ENCODE measurements at regions not wholly inside any gene's neighbourhood (a gene's known extent, or its start where the extent isn't known, plus 50 kb on each side); places are given as distances from the start of the nearest gene placed in this dataset.

GRCh38 chr3:117139681-117140080 is 430.1 kb downstream of the TUSC7 start:
- DNase-seq (ENCODE audit: low read depth) = no peak
- H3K4me3 ChIP-seq (ENCODE audit: low read depth, low read length) = no peak overlapping the region
- no peak for TF ChIP-seq CTCF (conservative IDR thresholded peaks at IDR 0.05; ENCODE audit: low read depth, low read length)

- DNase-seq (ENCODE audit: low read depth) = no peak
- no peak for TF ChIP-seq CTCF (conservative IDR thresholded peaks at IDR 0.05; ENCODE audit: low read depth, low read length)
- no peak overlapping the region for H3K4me3 ChIP-seq (ENCODE audit: low read depth, low read length)
Measured at GRCh38 chr3:117141812-117142211, 432.2 kb downstream of the TUSC7 start.

GRCh38 chr3:117144853-117145252 is 435.3 kb downstream of the TUSC7 start:
- TF ChIP-seq CTCF (conservative IDR thresholded peaks at IDR 0.05; ENCODE audit: low read depth, low read length) = no peak
- DNase-seq (ENCODE audit: low read depth) = peak; percentile 2
- no peak overlapping the region for H3K4me3 ChIP-seq (ENCODE audit: low read depth, low read length)

GRCh38 chr3:117145677-117146076 is 436.1 kb downstream of the TUSC7 start:
- TF ChIP-seq CTCF (conservative IDR thresholded peaks at IDR 0.05; ENCODE audit: low read depth, low read length) = no peak
- H3K4me3 ChIP-seq (ENCODE audit: low read depth, low read length) = no peak overlapping the region
- no peak for DNase-seq (ENCODE audit: low read depth)

- DNase-seq (ENCODE audit: low read depth) = no peak
- H3K4me3 ChIP-seq (ENCODE audit: low read depth, low read length) = no peak overlapping the region
- no peak for TF ChIP-seq CTCF (conservative IDR thresholded peaks at IDR 0.05; ENCODE audit: low read depth, low read length)
Measured at GRCh38 chr3:117146571-117146970, 437.0 kb downstream of the TUSC7 start.

- H3K4me3 ChIP-seq (ENCODE audit: low read depth, low read length) = no peak overlapping the region
- no peak for DNase-seq (ENCODE audit: low read depth)
- no peak for TF ChIP-seq CTCF (conservative IDR thresholded peaks at IDR 0.05; ENCODE audit: low read depth, low read length)
Measured at GRCh38 chr3:117149584-117149983, 440.0 kb downstream of the TUSC7 start.

- TF ChIP-seq CTCF (conservative IDR thresholded peaks at IDR 0.05; ENCODE audit: low read depth, low read length) = no peak
- no peak overlapping the region for H3K4me3 ChIP-seq (ENCODE audit: low read depth, low read length)
- DNase-seq (ENCODE audit: low read depth) = no peak
Measured at GRCh38 chr3:117150628-117151027, 441.0 kb downstream of the TUSC7 start.

Data from choroid plexus epithelial cell (primary cell).